Nephron progenitor cell (in vitro differentiated cells): ENCODE measurements at regions not wholly inside any gene's neighbourhood (a gene's known extent, or its start where the extent isn't known, plus 50 kb on each side); places are given as distances from the start of the nearest gene placed in this dataset.
"Not testable (repeated sequence)": the region's sequence is repeated elsewhere in the genome, so short reads cannot be mapped to it uniquely, and the experiment has no call there.

Source experiments
- DNase-seq: peaks from one replicate; pipeline ENCODE4 v3.0.0; 2021
- H3K27ac Mint-ChIP-seq: 2 replicates; pipeline ENCODE4 v1.8.0; 2021; ENCODE audit warnings: mild to moderate bottlenecking, moderate library complexity, mixed read lengths
- H3K27me3 Mint-ChIP-seq: 2 replicates; pipeline ENCODE4 v1.8.0; 2021; ENCODE audit warnings: mild to moderate bottlenecking, low read depth, mixed read lengths; ENCODE audit not compliant: poor library complexity
- H3K36me3 Mint-ChIP-seq: 2 replicates; pipeline ENCODE4 v1.8.0; 2021; ENCODE audit warnings: low read depth, mixed read lengths
- H3K4me1 Mint-ChIP-seq: 2 replicates; pipeline ENCODE4 v1.8.0; 2021; ENCODE audit warnings: mixed read lengths
- H3K4me3 Mint-ChIP-seq: 2 replicates; pipeline ENCODE4 v1.8.0; 2021; ENCODE audit warnings: mild to moderate bottlenecking, moderate library complexity, mixed read lengths
- H3K9me3 Mint-ChIP-seq: 2 replicates; pipeline ENCODE4 v1.8.0; 2021; ENCODE audit warnings: mild to moderate bottlenecking, moderate library complexity, mixed read lengths
- CTCF ChIP-seq: fragments of 200-600 bp; sonication (generic); IDR thresholded peaks from 2 replicates; pipeline ENCODE4 v1.5.0; 2021; ENCODE audit warnings: antibody characterized with exemption

GRCh38 chr9:135403733-135404450 is 75.7 kb upstream of the PPP1R26 start:
- no peak for TF ChIP-seq CTCF
- no peaks in the 10 kb centered on the region for H3K9me3 Mint-ChIP-seq

GRCh38 chr9:135404451-135405144 is 75.0 kb upstream of the PPP1R26 start:
- Mint-ChIP-seq H3K27ac (no peak overlapping the region), H3K36me3 (no peaks in the 10 kb centered on the region), H3K9me3 (no peaks in the 10 kb centered on the region), H3K4me1 (no peaks in the 10 kb centered on the region), H3K4me3 (no peak overlapping the region), H3K27me3 (peaks cover 37% of the 10 kb centered on the region)
- TF ChIP-seq CTCF: no peak
- no peak for DNase-seq

More at GRCh38 chr9:135403733-135404450, 75.7 kb upstream of the PPP1R26 start:
- H3K36me3 Mint-ChIP-seq: no peaks in the 10 kb centered on the region
- DNase-seq: no peak
- no peaks in the 10 kb centered on the region for H3K4me1 Mint-ChIP-seq
- peaks cover 39% of the 10 kb centered on the region for H3K27me3 Mint-ChIP-seq
- no peak overlapping the region for H3K4me3 Mint-ChIP-seq
- H3K27ac Mint-ChIP-seq: no peak overlapping the region

- H3K27ac Mint-ChIP-seq, H3K36me3 Mint-ChIP-seq, DNase-seq, H3K4me3 Mint-ChIP-seq, H3K9me3 Mint-ChIP-seq, H3K4me1 Mint-ChIP-seq: not testable (repeated sequence)
- peaks cover 37% of the 10 kb centered on the region for H3K27me3 Mint-ChIP-seq
Observed at GRCh38 chr9:135405145-135405464, 74.5 kb upstream of the PPP1R26 start.

GRCh38 chr9:135408476-135409254 is 70.9 kb upstream of the PPP1R26 start:
- TF ChIP-seq CTCF: no peak
- H3K27ac Mint-ChIP-seq: no peak overlapping the region
- no peaks in the 10 kb centered on the region for H3K4me1 Mint-ChIP-seq
- H3K4me3 Mint-ChIP-seq: no peak overlapping the region
- no peaks in the 10 kb centered on the region for H3K9me3 Mint-ChIP-seq
- DNase-seq: no peak
- no peaks in the 10 kb centered on the region for H3K36me3 Mint-ChIP-seq
- H3K27me3 Mint-ChIP-seq: peaks cover 41% of the 10 kb centered on the region

GRCh38 chr9:135409286-135410200 is 70.0 kb upstream of the PPP1R26 start:
- peaks cover 47% of the 10 kb centered on the region for H3K27me3 Mint-ChIP-seq
- H3K9me3 Mint-ChIP-seq: no peaks in the 10 kb centered on the region
- TF ChIP-seq CTCF: no peak
- DNase-seq: no peak
- H3K36me3 Mint-ChIP-seq: no peaks in the 10 kb centered on the region
- H3K27ac Mint-ChIP-seq: no peak overlapping the region
- no peak overlapping the region for H3K4me3 Mint-ChIP-seq
- no peaks in the 10 kb centered on the region for H3K4me1 Mint-ChIP-seq
